HCT116 (cell line): ENCODE measurements at regions not wholly inside any gene's neighbourhood (a gene's known extent, or its start where the extent isn't known, plus 50 kb on each side); places are given as distances from the start of the nearest gene placed in this dataset.

ENCODE experiments used
- ATAC-seq: fragments of 200-7000 bp; cut with Tn5 transposase; 2 replicates; pipeline ENCODE4 v1.9.1; 2020; ENCODE audit warnings: mild to moderate bottlenecking, moderate library complexity
- BruUV-seq: library from RNA; stranded (reverse); fragments of 400-500 nt; replicated peaks from 2 replicates; lab custom pipeline; 2021; lab: Mats Ljungman, UMichigan
- CTCF ChIA-PET: fragments of 300-600 bp; sonication (Branson Sonifier 250); formaldehyde crosslinking; loops from one replicate; lab custom pipeline; 2021; ENCODE audit warnings: antibody characterized with exemption; lab: Charles Lee
- POLR2A ChIA-PET: fragments of 300-600, 350-600 bp; sonication (Branson Sonifier 250); formaldehyde crosslinking; loops from one replicate; lab custom pipeline; 2021; ENCODE audit warnings: antibody characterized with exemption; lab: Charles Lee
- RAD21 ChIA-PET, 2 experiments: fragments of 300-600 bp; sonication (Branson Sonifier 250); formaldehyde crosslinking; loops; one replicate each; lab custom pipeline; 2023; ENCODE audit warnings: low total read pairs in 2 of 2; ENCODE audit not compliant: uncharacterized antibody in 2 of 2, unreplicated experiment in 2 of 2, low non-redundant PET in 1 of 2; lab: Charles Lee
- DNase-seq: peaks from one replicate; pipeline ENCODE4 v3.0.0-alpha.2; 2010; ENCODE audit warnings: low read depth, low spot score
- H2AFZ ChIP-seq: fragments of 200-600 bp; shearing (Covaris generic), sonication (generic); 2 replicates; pipeline ENCODE4 v1.6.1; 2017; ENCODE audit warnings: low read depth, mixed run types, mixed read lengths, antibody characterized with exemption, low read length; ENCODE audit not compliant: poor library complexity, severe bottlenecking
- H3K27ac ChIP-seq: 2 replicates; pipeline ENCODE4 v1.5.1; 2012; ENCODE audit warnings: low read depth, low read length
- H3K27me3 ChIP-seq: fragments of 200-600 bp; sonication (generic); 2 replicates; pipeline ENCODE4 v1.6.1; 2016; ENCODE audit warnings: mixed run types, low read length, mixed read lengths; ENCODE audit not compliant: insufficient read depth
- H3K36me3 ChIP-seq, 2 experiments: fragments of 200-500 bp in 1 of 2; fragments of 200-600 bp in 1 of 2; sonication (Bioruptor generic) in 1 of 2; sonication (generic) in 1 of 2; 2 replicates each; pipeline versions ENCODE4 v1.5.1 to v1.6.1; 2014 to 2016; ENCODE audit warnings: low read length in 2 of 2, inconsistent platforms in 1 of 2, mixed read lengths in 1 of 2, mixed run types in 1 of 2; ENCODE audit not compliant: insufficient read depth in 2 of 2, control insufficient read depth in 1 of 2
- H3K4me1 ChIP-seq, 2 experiments: fragments of 200-600 bp in 1 of 2; sonication (generic) in 1 of 2; 2 replicates each; pipeline versions ENCODE4 v1.5.1 to v1.6.1; 2012 to 2017; ENCODE audit warnings: low read length in 2 of 2, inconsistent platforms in 1 of 2, mild to moderate bottlenecking in 1 of 2, mixed read lengths in 1 of 2, mixed run types in 1 of 2, moderate library complexity in 1 of 2; ENCODE audit not compliant: insufficient read depth in 2 of 2, control insufficient read depth in 1 of 2
- H3K4me2 ChIP-seq: fragments of 200-600 bp; sonication (generic); 2 replicates; pipeline ENCODE4 v1.6.1; 2017; ENCODE audit warnings: mixed run types, low read length, mixed read lengths
- H3K4me3 ChIP-seq, 2 experiments: fragments of 200-600 bp in 1 of 2; sonication (generic) in 1 of 2; replicated peaks in 1 of 2; 2 replicates each; pipeline ENCODE4 v1.5.1; 2011 to 2016; ENCODE audit warnings: low read length in 2 of 2, control low read depth in 1 of 2, low read depth in 1 of 2, mild to moderate bottlenecking in 1 of 2, mixed read lengths in 1 of 2, mixed run types in 1 of 2
- H3K79me2 ChIP-seq: fragments of 200-600 bp; sonication (generic); 2 replicates; pipeline ENCODE4 v1.6.1; 2017; ENCODE audit warnings: mild to moderate bottlenecking, mixed run types, low read length, moderate library complexity, mixed read lengths; ENCODE audit not compliant: insufficient read depth
- H3K9ac ChIP-seq: fragments of 200-600 bp; sonication (generic); 2 replicates; pipeline ENCODE4 v1.6.1; 2016; ENCODE audit warnings: low read length, mixed read lengths
- H3K9me2 ChIP-seq: fragments of 200-600 bp; sonication (generic), shearing (Covaris generic); 2 replicates; pipeline ENCODE4 v1.6.1; 2017; ENCODE audit warnings: mixed run types, mild to moderate bottlenecking, moderate library complexity; ENCODE audit not compliant: insufficient read depth
- H3K9me3 ChIP-seq, 2 experiments: fragments of 200-500 bp in 1 of 2; fragments of 200-600 bp in 1 of 2; sonication (Bioruptor generic) in 1 of 2; sonication (generic) in 1 of 2; 2 replicates each; pipeline ENCODE4 v1.6.1; 2014 to 2017; ENCODE audit warnings: low read length in 2 of 2, mixed read lengths in 2 of 2, inconsistent platforms in 1 of 2, low read depth in 1 of 2, mild to moderate bottlenecking in 1 of 2, mixed run types in 1 of 2, moderate library complexity in 1 of 2; ENCODE audit not compliant: control insufficient read depth in 1 of 2, insufficient read depth in 1 of 2
- H4K20me1 ChIP-seq: fragments of 200-600 bp; sonication (generic), shearing (Covaris generic); 2 replicates; pipeline ENCODE4 v1.6.1; 2017; ENCODE audit warnings: mixed run types, mild to moderate bottlenecking, moderate library complexity; ENCODE audit not compliant: insufficient read depth
- CEBPB ChIP-seq: IDR thresholded peaks from 2 replicates; pipeline ENCODE4 v1.6.1; 2012; ENCODE audit warnings: low read depth
- EGR1 ChIP-seq: IDR thresholded peaks from 2 replicates; pipeline ENCODE4 v1.6.1; 2012; ENCODE audit warnings: low read depth
- ELF1 ChIP-seq: IDR thresholded peaks from 2 replicates; pipeline ENCODE4 v1.6.1; 2012; ENCODE audit warnings: low read depth, borderline replicate concordance
- EZH2 ChIP-seq: fragments of 200-600 bp; sonication (generic); IDR thresholded peaks from 2 replicates; pipeline ENCODE4 v1.6.1; 2017; ENCODE audit warnings: antibody characterized with exemption, mixed run types
- EZH2phosphoT487 ChIP-seq: fragments of 200-600 bp; IDR thresholded peaks from 2 replicates; pipeline ENCODE4 v1.6.1; 2018; ENCODE audit warnings: antibody characterized with exemption, borderline replicate concordance
- FOSL1 ChIP-seq: IDR thresholded peaks from 2 replicates; pipeline ENCODE4 v1.6.1; 2012; ENCODE audit warnings: low read depth
- JUND ChIP-seq: IDR thresholded peaks from 2 replicates; pipeline ENCODE4 v1.6.1; 2012
- POLR2A ChIP-seq: IDR thresholded peaks from 2 replicates; pipeline ENCODE4 v1.7.0; 2011; ENCODE audit warnings: borderline replicate concordance; ENCODE audit not compliant: insufficient read depth, insufficient read length; ENCODE audit errors: extremely low read depth
- POLR2AphosphoS5 ChIP-seq: IDR thresholded peaks from 2 replicates; pipeline ENCODE4 v1.6.1; 2011; ENCODE audit warnings: mild to moderate bottlenecking, low read depth, low read length, moderate library complexity
- RAD21 ChIP-seq: IDR thresholded peaks from 2 replicates; pipeline ENCODE4 v1.6.1; 2012; ENCODE audit warnings: low read depth, mild to moderate bottlenecking
- SIN3A ChIP-seq: IDR thresholded peaks from 2 replicates; pipeline ENCODE4 v1.6.1; 2012; ENCODE audit warnings: low read depth
- SRF ChIP-seq: IDR thresholded peaks from 2 replicates; pipeline ENCODE4 v1.6.1; 2012; ENCODE audit warnings: low read depth
- TCF7L2 ChIP-seq: IDR thresholded peaks from 2 replicates; pipeline ENCODE4 v1.7.0; 2011; ENCODE audit warnings: borderline replicate concordance, inconsistent platforms; ENCODE audit not compliant: insufficient read depth, insufficient read length; ENCODE audit errors: extremely low read depth
- YY1 ChIP-seq: IDR thresholded peaks from 2 replicates; pipeline ENCODE4 v1.6.1; 2011; ENCODE audit warnings: low read length, low read depth, moderate library complexity, mild to moderate bottlenecking; ENCODE audit not compliant: insufficient replicate concordance; ENCODE audit errors: extremely low read depth
- ZFX ChIP-seq: fragments of 450-650 bp; IDR thresholded peaks from 2 replicates; pipeline ENCODE4 v1.6.1; 2017
- ZNF274 ChIP-seq: fragments of 200-500 bp; sonication (Bioruptor generic); IDR thresholded peaks from 2 replicates; pipeline ENCODE4 v1.6.1; 2014; ENCODE audit warnings: mild to moderate bottlenecking, low read depth, low read length, inconsistent platforms
- intact Hi-C: fragments of 100-400 bp; cut with micrococcal nuclease; formaldehyde crosslinking; loops from 2 replicates; pipeline ENCODE4 v1.10.0; 2022
- TF ChIP-seq, protein P1 (sequence below): IDR thresholded peaks from 2 replicates; pipeline ENCODE4 v1.6.1; 2011; ENCODE audit warnings: mild to moderate bottlenecking, low read length, moderate library complexity; ENCODE audit not compliant: insufficient replicate concordance; ENCODE audit errors: extremely low read depth
- TF ChIP-seq, protein P2 (sequence below): IDR thresholded peaks from 2 replicates; pipeline ENCODE4 v1.6.1; 2012; ENCODE audit warnings: low read depth
- TF ChIP-seq, protein P3 (sequence below): IDR thresholded peaks from 2 replicates; pipeline ENCODE4 v1.6.1; 2012
- TF ChIP-seq, protein P4 (sequence below), 3 experiments: fragments of 200-600 bp in 1 of 3; sonication (generic) in 1 of 3; IDR thresholded peaks in 2 of 3; conservative IDR thresholded peaks in 1 of 3; 2 replicates each; pipeline ENCODE4 v1.5.1; 2012 to 2017; ENCODE audit warnings: low read depth in 2 of 3, low read length in 2 of 3, antibody characterized with exemption in 1 of 3, borderline replicate concordance in 1 of 3, control low read depth in 1 of 3, mild to moderate bottlenecking in 1 of 3, mixed read lengths in 1 of 3, mixed run types in 1 of 3, moderate library complexity in 1 of 3; ENCODE audit not compliant: insufficient read depth in 1 of 3

DNA sequence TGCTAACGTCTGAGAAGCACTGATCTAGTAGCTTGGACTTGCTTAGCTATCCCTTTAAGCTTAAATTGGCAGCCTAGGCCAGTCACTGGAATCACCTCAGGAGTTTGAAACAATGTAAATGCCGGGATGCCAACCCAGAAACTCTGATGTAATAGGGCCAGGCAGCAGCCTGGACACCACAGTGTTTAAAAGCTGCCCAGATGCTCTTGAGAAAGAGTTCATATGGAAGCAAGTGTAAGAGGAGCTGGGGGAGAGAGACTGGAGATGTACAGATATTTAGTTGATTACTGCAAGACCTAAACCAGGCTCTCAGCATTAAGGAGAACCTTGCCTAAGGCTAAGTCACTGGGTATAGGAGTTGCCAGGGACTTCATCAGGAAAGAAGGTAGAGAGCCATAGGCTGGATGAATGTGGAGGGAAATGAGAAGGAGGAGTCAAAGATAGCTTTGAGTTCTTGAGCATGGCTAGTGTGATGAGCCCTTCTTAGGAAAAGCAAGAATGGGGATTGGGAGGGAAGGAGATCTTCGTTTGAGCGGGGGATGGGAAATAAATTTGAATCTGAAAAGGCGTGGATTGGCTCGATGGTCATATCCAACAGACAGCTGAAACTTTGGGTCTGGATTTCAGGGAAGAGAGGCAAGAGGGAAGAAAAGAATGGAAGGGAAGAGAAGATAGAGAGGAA is 392.9 kb upstream of the WWC1 start:
- BruUV-seq: no TSS peak
- H3K9me2 ChIP-seq: no peaks in the 10 kb centered on the region
- H3K27me3 ChIP-seq: peaks cover 24% of the 10 kb centered on the region
- no peak overlapping the region for H3K9ac ChIP-seq
- no peak overlapping the region for H3K4me3 ChIP-seq
- H3K9me3 ChIP-seq: no peaks in the 10 kb centered on the region
- H3K36me3 ChIP-seq: no peaks in the 10 kb centered on the region
- H4K20me1 ChIP-seq: no peaks in the 10 kb centered on the region
- H3K79me2 ChIP-seq: no peaks in the 10 kb centered on the region
- DNase-seq: no peak
- RAD21 ChIA-PET: no interaction called here
- no peak overlapping the region for H3K27ac ChIP-seq
- intact Hi-C loops: no loop called here
- CTCF ChIA-PET: no interaction called here
- no peak overlapping the region for H2AFZ ChIP-seq
- no peak overlapping the region for H3K4me2 ChIP-seq
- no peak for ATAC-seq
- TF ChIP-seq SRF (no peak), POLR2A (no peak), SIN3A (no peak), YY1 (no peak), POLR2AphosphoS5 (no peak), RAD21 (no peak), CEBPB (no peak), EZH2 (no peak), ZNF274 (no peak), EGR1 (no peak), EZH2phosphoT487 (no peak), TCF7L2 (no peak), JUND (no peak), ZFX (no peak), ELF1 (no peak), FOSL1 (no peak)
- TF ChIP-seq, protein P1, sequence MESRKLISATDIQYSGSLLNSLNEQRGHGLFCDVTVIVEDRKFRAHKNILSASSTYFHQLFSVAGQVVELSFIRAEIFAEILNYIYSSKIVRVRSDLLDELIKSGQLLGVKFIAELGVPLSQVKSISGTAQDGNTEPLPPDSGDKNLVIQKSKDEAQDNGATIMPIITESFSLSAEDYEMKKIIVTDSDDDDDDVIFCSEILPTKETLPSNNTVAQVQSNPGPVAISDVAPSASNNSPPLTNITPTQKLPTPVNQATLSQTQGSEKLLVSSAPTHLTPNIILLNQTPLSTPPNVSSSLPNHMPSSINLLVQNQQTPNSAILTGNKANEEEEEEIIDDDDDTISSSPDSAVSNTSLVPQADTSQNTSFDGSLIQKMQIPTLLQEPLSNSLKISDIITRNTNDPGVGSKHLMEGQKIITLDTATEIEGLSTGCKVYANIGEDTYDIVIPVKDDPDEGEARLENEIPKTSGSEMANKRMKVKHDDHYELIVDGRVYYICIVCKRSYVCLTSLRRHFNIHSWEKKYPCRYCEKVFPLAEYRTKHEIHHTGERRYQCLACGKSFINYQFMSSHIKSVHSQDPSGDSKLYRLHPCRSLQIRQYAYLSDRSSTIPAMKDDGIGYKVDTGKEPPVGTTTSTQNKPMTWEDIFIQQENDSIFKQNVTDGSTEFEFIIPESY: no peak
- TF ChIP-seq, protein P2, sequence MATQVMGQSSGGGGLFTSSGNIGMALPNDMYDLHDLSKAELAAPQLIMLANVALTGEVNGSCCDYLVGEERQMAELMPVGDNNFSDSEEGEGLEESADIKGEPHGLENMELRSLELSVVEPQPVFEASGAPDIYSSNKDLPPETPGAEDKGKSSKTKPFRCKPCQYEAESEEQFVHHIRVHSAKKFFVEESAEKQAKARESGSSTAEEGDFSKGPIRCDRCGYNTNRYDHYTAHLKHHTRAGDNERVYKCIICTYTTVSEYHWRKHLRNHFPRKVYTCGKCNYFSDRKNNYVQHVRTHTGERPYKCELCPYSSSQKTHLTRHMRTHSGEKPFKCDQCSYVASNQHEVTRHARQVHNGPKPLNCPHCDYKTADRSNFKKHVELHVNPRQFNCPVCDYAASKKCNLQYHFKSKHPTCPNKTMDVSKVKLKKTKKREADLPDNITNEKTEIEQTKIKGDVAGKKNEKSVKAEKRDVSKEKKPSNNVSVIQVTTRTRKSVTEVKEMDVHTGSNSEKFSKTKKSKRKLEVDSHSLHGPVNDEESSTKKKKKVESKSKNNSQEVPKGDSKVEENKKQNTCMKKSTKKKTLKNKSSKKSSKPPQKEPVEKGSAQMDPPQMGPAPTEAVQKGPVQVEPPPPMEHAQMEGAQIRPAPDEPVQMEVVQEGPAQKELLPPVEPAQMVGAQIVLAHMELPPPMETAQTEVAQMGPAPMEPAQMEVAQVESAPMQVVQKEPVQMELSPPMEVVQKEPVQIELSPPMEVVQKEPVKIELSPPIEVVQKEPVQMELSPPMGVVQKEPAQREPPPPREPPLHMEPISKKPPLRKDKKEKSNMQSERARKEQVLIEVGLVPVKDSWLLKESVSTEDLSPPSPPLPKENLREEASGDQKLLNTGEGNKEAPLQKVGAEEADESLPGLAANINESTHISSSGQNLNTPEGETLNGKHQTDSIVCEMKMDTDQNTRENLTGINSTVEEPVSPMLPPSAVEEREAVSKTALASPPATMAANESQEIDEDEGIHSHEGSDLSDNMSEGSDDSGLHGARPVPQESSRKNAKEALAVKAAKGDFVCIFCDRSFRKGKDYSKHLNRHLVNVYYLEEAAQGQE: no peak
- TF ChIP-seq, protein P3, sequence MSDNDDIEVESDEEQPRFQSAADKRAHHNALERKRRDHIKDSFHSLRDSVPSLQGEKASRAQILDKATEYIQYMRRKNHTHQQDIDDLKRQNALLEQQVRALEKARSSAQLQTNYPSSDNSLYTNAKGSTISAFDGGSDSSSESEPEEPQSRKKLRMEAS: no peak
- TF ChIP-seq, protein P4, sequence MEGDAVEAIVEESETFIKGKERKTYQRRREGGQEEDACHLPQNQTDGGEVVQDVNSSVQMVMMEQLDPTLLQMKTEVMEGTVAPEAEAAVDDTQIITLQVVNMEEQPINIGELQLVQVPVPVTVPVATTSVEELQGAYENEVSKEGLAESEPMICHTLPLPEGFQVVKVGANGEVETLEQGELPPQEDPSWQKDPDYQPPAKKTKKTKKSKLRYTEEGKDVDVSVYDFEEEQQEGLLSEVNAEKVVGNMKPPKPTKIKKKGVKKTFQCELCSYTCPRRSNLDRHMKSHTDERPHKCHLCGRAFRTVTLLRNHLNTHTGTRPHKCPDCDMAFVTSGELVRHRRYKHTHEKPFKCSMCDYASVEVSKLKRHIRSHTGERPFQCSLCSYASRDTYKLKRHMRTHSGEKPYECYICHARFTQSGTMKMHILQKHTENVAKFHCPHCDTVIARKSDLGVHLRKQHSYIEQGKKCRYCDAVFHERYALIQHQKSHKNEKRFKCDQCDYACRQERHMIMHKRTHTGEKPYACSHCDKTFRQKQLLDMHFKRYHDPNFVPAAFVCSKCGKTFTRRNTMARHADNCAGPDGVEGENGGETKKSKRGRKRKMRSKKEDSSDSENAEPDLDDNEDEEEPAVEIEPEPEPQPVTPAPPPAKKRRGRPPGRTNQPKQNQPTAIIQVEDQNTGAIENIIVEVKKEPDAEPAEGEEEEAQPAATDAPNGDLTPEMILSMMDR (IDR thresholded peaks at IDR 0.05 in 2 of 3, conservative IDR thresholded peaks at IDR 0.05 in 1 of 3; ENCODE audit: borderline replicate concordance in 1 of 3, insufficient read depth in 1 of 3, low read depth in 2 of 3, low read length in 2 of 3): no peak
- POLR2A ChIA-PET: no interaction called here
- H3K4me1 ChIP-seq: no peaks in the 10 kb centered on the region
